Fibroblast of lung (primary cell): ENCODE measurements at regions not wholly inside any gene's neighbourhood (a gene's known extent, or its start where the extent isn't known, plus 50 kb on each side); places are given as distances from the start of the nearest gene placed in this dataset.

Experiments
- EZH2 ChIP-seq: IDR thresholded peaks from 2 replicates; pipeline ENCODE4 v1.5.1; 2012; ENCODE audit warnings: low read length, control low read depth, mild to moderate bottlenecking; ENCODE audit errors: missing control alignments
- TF ChIP-seq, protein P1 (sequence below), 2 donors: IDR thresholded peaks in 1 of 2; conservative IDR thresholded peaks in 1 of 2; 1 replicate in 1 of 2; 2 replicates in 1 of 2; pipeline ENCODE4 v1.5.1; 2011 to 2012; ENCODE audit warnings: low read length in 2 of 2, control low read depth in 1 of 2, inconsistent platforms in 1 of 2, low read depth in 1 of 2, mild to moderate bottlenecking in 1 of 2

DNA sequence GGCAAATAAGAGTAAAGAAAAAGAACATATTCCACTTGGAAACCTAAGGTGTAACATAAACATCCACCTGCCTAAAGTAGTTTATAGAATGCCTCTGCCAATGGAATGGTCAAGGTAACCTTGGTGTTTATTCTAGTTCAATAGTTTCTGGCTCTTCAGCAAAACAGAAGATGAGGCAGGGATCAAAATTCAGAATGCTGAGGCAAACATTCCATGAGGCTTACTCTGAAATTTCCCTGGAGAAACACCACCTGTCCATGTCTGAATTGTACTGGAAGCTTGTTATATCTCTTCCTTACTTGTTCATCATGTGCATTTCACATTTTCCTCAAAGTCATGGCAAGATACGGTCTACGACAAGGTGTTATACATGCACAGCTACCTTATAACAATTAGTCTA is 1862.4 kb upstream of the ACO1 start:
- TF ChIP-seq, protein P1, sequence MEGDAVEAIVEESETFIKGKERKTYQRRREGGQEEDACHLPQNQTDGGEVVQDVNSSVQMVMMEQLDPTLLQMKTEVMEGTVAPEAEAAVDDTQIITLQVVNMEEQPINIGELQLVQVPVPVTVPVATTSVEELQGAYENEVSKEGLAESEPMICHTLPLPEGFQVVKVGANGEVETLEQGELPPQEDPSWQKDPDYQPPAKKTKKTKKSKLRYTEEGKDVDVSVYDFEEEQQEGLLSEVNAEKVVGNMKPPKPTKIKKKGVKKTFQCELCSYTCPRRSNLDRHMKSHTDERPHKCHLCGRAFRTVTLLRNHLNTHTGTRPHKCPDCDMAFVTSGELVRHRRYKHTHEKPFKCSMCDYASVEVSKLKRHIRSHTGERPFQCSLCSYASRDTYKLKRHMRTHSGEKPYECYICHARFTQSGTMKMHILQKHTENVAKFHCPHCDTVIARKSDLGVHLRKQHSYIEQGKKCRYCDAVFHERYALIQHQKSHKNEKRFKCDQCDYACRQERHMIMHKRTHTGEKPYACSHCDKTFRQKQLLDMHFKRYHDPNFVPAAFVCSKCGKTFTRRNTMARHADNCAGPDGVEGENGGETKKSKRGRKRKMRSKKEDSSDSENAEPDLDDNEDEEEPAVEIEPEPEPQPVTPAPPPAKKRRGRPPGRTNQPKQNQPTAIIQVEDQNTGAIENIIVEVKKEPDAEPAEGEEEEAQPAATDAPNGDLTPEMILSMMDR (conservative IDR thresholded peaks at IDR 0.05 in 1 of 2, IDR thresholded peaks at IDR 0.05 in 1 of 2; ENCODE audit: low read depth in 1 of 2, low read length in 2 of 2): no peak
- no peak for TF ChIP-seq EZH2
